Keratinocyte (primary cell): ENCODE measurements at regions not wholly inside any gene's neighbourhood (a gene's known extent, or its start where the extent isn't known, plus 50 kb on each side); places are given as distances from the start of the nearest gene placed in this dataset.

Experiments used
- DNase-seq: peaks from one replicate; pipeline ENCODE4 v3.0.0-alpha.2; 2011; ENCODE audit warnings: low read depth, missing footprints, low spot score
- FAIRE-seq: peaks from 2 replicates; lab custom pipeline; 2011; peaks lifted over from hg19 to GRCh38; lab: Jason Lieb, UNC
- H2AFZ ChIP-seq: 2 replicates; pipeline ENCODE4 v1.6.0; 2012; ENCODE audit warnings: low read length, control low read depth, inconsistent platforms; ENCODE audit not compliant: control insufficient read depth
- H3K27ac ChIP-seq: 2 replicates; pipeline ENCODE4 v1.5.1; 2011; ENCODE audit warnings: low read length; ENCODE audit not compliant: control insufficient read depth, insufficient read depth
- H3K27me3 ChIP-seq: 3 replicates; pipeline ENCODE4 v1.6.0; 2011; ENCODE audit warnings: low read length; ENCODE audit not compliant: control insufficient read depth, insufficient read depth; ENCODE audit errors: extremely low read depth
- H3K36me3 ChIP-seq, 2 experiments: 2 replicates in 1 of 2; 3 replicates in 1 of 2; pipeline ENCODE4 v1.5.1; 2011; ENCODE audit warnings: low read length in 2 of 2, mild to moderate bottlenecking in 1 of 2; ENCODE audit not compliant: control insufficient read depth in 2 of 2, insufficient read depth in 2 of 2; ENCODE audit errors: extremely low read depth in 1 of 2
- H3K4me1 ChIP-seq: 3 replicates; pipeline ENCODE4 v1.5.1; 2011; ENCODE audit warnings: low read length; ENCODE audit not compliant: control insufficient read depth, insufficient read depth; ENCODE audit errors: extremely low read depth
- H3K4me2 ChIP-seq: 3 replicates; pipeline ENCODE4 v1.6.0; 2011; ENCODE audit warnings: low read depth, low read length; ENCODE audit not compliant: control insufficient read depth, insufficient read depth; ENCODE audit errors: extremely low read depth
- H3K4me3 ChIP-seq, 3 experiments: fragments of 200-600 bp in 1 of 3; sonication (generic) in 1 of 3; 2 replicates in 2 of 3; 3 replicates in 1 of 3; pipeline ENCODE4 v1.5.1; 2011 to 2016; ENCODE audit warnings: low read length in 3 of 3, mild to moderate bottlenecking in 3 of 3, control low read depth in 2 of 3, inconsistent platforms in 1 of 3, low read depth in 1 of 3, mixed read lengths in 1 of 3, mixed run types in 1 of 3, moderate library complexity in 1 of 3; ENCODE audit not compliant: control insufficient read depth in 2 of 3, insufficient read depth in 2 of 3; ENCODE audit errors: extremely low read depth in 1 of 3
- H3K79me2 ChIP-seq: 2 replicates; pipeline ENCODE4 v1.6.0; 2012; ENCODE audit warnings: low read length; ENCODE audit not compliant: control insufficient read depth, insufficient read depth
- H3K9ac ChIP-seq: 3 replicates; pipeline ENCODE4 v1.6.0; 2011; ENCODE audit warnings: low read length; ENCODE audit not compliant: control insufficient read depth, insufficient read depth; ENCODE audit errors: extremely low read depth
- H3K9me1 ChIP-seq: 3 replicates; pipeline ENCODE4 v1.6.0; 2011; ENCODE audit warnings: low read length; ENCODE audit not compliant: control insufficient read depth, insufficient read depth; ENCODE audit errors: extremely low read depth
- H3K9me3 ChIP-seq: 2 replicates; pipeline ENCODE4 v1.5.1; 2012; ENCODE audit warnings: low read depth, low read length; ENCODE audit not compliant: control insufficient read depth
- H4K20me1 ChIP-seq: 3 replicates; pipeline ENCODE4 v1.6.0; 2011; ENCODE audit warnings: low read length; ENCODE audit not compliant: control insufficient read depth, insufficient read depth; ENCODE audit errors: extremely low read depth
- CTCF ChIP-seq, 3 experiments: IDR thresholded peaks in 1 of 3; conservative IDR thresholded peaks in 1 of 3; optimal IDR thresholded peaks in 1 of 3; 2 replicates in 2 of 3; 3 replicates in 1 of 3; pipeline versions ENCODE3 to v1.5.1; 2011; ENCODE audit warnings: low read length in 3 of 3, mild to moderate bottlenecking in 3 of 3, moderate library complexity in 2 of 3, control low read depth in 1 of 3, inconsistent platforms in 1 of 3; ENCODE audit not compliant: insufficient read depth in 2 of 3; ENCODE audit errors: extremely low read depth in 1 of 3
- EZH2 ChIP-seq: IDR thresholded peaks from one replicate; pipeline ENCODE4 v1.6.1; 2012; ENCODE audit warnings: inconsistent platforms, mild to moderate bottlenecking, low read length, moderate library complexity
- dilution Hi-C: fragments of 300-500 bp; cut with MboI; formaldehyde crosslinking; loops from one replicate; pipeline ENCODE4 v1.7.0; 2020; ENCODE audit warnings: low sequenced_read_pairs; ENCODE audit not compliant: extremely low pct_ligation_motif_present

GRCh38 chr12:5348491-5348890 is 83.4 kb upstream of the NTF3 start:
- TF ChIP-seq EZH2 (no peak), CTCF (optimal IDR thresholded peaks at IDR 0.05 in 1 of 3, IDR thresholded peaks at IDR 0.05 in 1 of 3, conservative IDR thresholded peaks at IDR 0.05 in 1 of 3; ENCODE audit: extremely low read depth in 1 of 3, insufficient read depth in 2 of 3, low read length in 3 of 3) (no peak)
- DNase-seq, result no peak
- Histone ChIP-seq H3K4me3 (peak overlapping the region in 1 of 3 experiments; percentile 2), H3K9me1 (no peaks in the 10 kb centered on the region), H3K27ac (no peak overlapping the region), H3K79me2 (no peaks in the 10 kb centered on the region), H3K9me3 (no peaks in the 10 kb centered on the region), H3K4me1 (peaks cover 13% of the 10 kb centered on the region), H3K4me2 (peak overlapping the region; percentile 63), H3K36me3 (no peaks in the 10 kb centered on the region), H4K20me1 (no peaks in the 10 kb centered on the region), H3K9ac (peak overlapping the region; percentile 3), H3K27me3 (no peaks in the 10 kb centered on the region), H2AFZ (peak overlapping the region; percentile 65)
- no peak for FAIRE-seq
- dilution Hi-C loops, result no loop called here

GRCh38 chr12:5364036-5364770 is 67.7 kb upstream of the NTF3 start:
- Histone ChIP-seq H3K9me3 (no peaks in the 10 kb centered on the region), H3K79me2 (no peaks in the 10 kb centered on the region), H3K9ac (no peak overlapping the region), H3K36me3 (no peaks in the 10 kb centered on the region), H2AFZ (no peak overlapping the region), H3K4me1 (no peaks in the 10 kb centered on the region), H3K27ac (no peak overlapping the region), H3K4me3 (no peak overlapping the region), H4K20me1 (no peaks in the 10 kb centered on the region), H3K9me1 (no peaks in the 10 kb centered on the region), H3K4me2 (no peak overlapping the region), H3K27me3 (no peaks in the 10 kb centered on the region)
- FAIRE-seq (no peak), DNase-seq (no peak)
- dilution Hi-C loops, result no loop called here
- TF ChIP-seq EZH2, result no peak
- TF ChIP-seq CTCF (optimal IDR thresholded peaks at IDR 0.05 in 1 of 3, IDR thresholded peaks at IDR 0.05 in 1 of 3, conservative IDR thresholded peaks at IDR 0.05 in 1 of 3; ENCODE audit: extremely low read depth in 1 of 3, insufficient read depth in 2 of 3, low read length in 3 of 3), result no peak
